T-helper 1 cell treated with Interleukin-12 subunit alpha and Interleukin-12 subunit beta and Interleukin-4 antibody, amounts not matched to agents 30 ng/mL and 1 ng/mL, for 36 hours (primary cell): ENCODE measurements at regions not wholly inside any gene's neighbourhood (a gene's known extent, or its start where the extent isn't known, plus 50 kb on each side); places are given as distances from the start of the nearest gene placed in this dataset.
"Not testable (repeated sequence)": the region's sequence is repeated elsewhere in the genome, so short reads cannot be mapped to it uniquely, and the experiment has no call there.

Experiments
- intact Hi-C: fragments of 100-400 bp; cut with micrococcal nuclease; formaldehyde crosslinking; loops from one replicate; pipeline ENCODE4 v1.15.1; 2024

- intact Hi-C loops = no loop called here
Measured at GRCh38 chr2:38148501-38148900, 72.5 kb upstream of the CYP1B1 start.

GRCh38 chr2:38147333-38148121 lies 71.6 kb upstream of the CYP1B1 start:
- intact Hi-C loops = no loop called here

- intact Hi-C loops = no loop called here
Measured at GRCh38 chr2:38146907-38147307, 71.0 kb upstream of the CYP1B1 start.

- intact Hi-C loops = no loop called here
Measured at GRCh38 chr2:38146275-38146906, 70.4 kb upstream of the CYP1B1 start.

GRCh38 chr2:38145236-38145635 lies 69.3 kb upstream of the CYP1B1 start:
- intact Hi-C loops = no loop called here

GRCh38 chr2:38142627-38143026 lies 66.7 kb upstream of the CYP1B1 start:
- intact Hi-C loops = no loop called here

- intact Hi-C loops = no loop called here
Measured at GRCh38 chr2:38141501-38141900, 65.5 kb upstream of the CYP1B1 start.

- intact Hi-C loops = no loop called here
Measured at GRCh38 chr2:38138996-38139395, 63.0 kb upstream of the CYP1B1 start.

GRCh38 chr2:38138419-38138818 lies 62.5 kb upstream of the CYP1B1 start:
- intact Hi-C loops = no loop called here

GRCh38 chr2:38137958-38138357 lies 62.0 kb upstream of the CYP1B1 start:
- intact Hi-C loops = not testable (repeated sequence)

GRCh38 chr2:38131676-38132075 lies 55.7 kb upstream of the CYP1B1 start:
- intact Hi-C loops = no loop called here

- intact Hi-C loops = no loop called here
Measured at GRCh38 chr2:38130876-38131275, 54.9 kb upstream of the CYP1B1 start.

- intact Hi-C loops = no loop called here
Measured at GRCh38 chr2:38129987-38130386, 54.0 kb upstream of the CYP1B1 start.

- intact Hi-C loops = no loop called here
Measured at GRCh38 chr2:38129481-38129880, 53.5 kb upstream of the CYP1B1 start.

- intact Hi-C loops = no loop called here
Measured at GRCh38 chr2:38128653-38129052, 52.7 kb upstream of the CYP1B1 start.

- intact Hi-C loops = no loop called here
Measured at GRCh38 chr2:38127277-38127676, 51.3 kb upstream of the CYP1B1 start.

- intact Hi-C loops = no loop called here
Measured at GRCh38 chr2:38125842-38126241, 49.9 kb upstream of the CYP1B1 start.
